Ishikawa (cell line): ENCODE measurements at regions not wholly inside any gene's neighbourhood (a gene's known extent, or its start where the extent isn't known, plus 50 kb on each side); places are given as distances from the start of the nearest gene placed in this dataset.

Experiments
- CEBPB ChIP-seq: IDR thresholded peaks from 2 replicates; pipeline ENCODE4 v1.6.1; 2012
- CREB1 ChIP-seq: IDR thresholded peaks from 2 replicates; pipeline ENCODE4 v1.6.1; 2012; ENCODE audit warnings: low read depth
- EGR1 ChIP-seq: IDR thresholded peaks from 2 replicates; pipeline ENCODE4 v1.6.1; 2012
- EP300 ChIP-seq: IDR thresholded peaks from 2 replicates; pipeline ENCODE4 v1.6.1; 2012; ENCODE audit warnings: borderline replicate concordance
- FOXM1 ChIP-seq: IDR thresholded peaks from 2 replicates; pipeline ENCODE4 v1.6.1; 2012; ENCODE audit warnings: low read depth, borderline replicate concordance
- NFIC ChIP-seq: IDR thresholded peaks from 2 replicates; pipeline ENCODE4 v1.6.1; 2012
- RAD21 ChIP-seq: IDR thresholded peaks from 2 replicates; pipeline ENCODE4 v1.6.1; 2012; ENCODE audit warnings: low read depth
- TAF1 ChIP-seq: IDR thresholded peaks from 2 replicates; pipeline ENCODE4 v1.6.1; 2012; ENCODE audit warnings: low read depth, mild to moderate bottlenecking
- TCF12 ChIP-seq: IDR thresholded peaks from 2 replicates; pipeline ENCODE4 v1.6.1; 2012; ENCODE audit warnings: low read depth
- TEAD4 ChIP-seq: IDR thresholded peaks from 2 replicates; pipeline ENCODE4 v1.6.1; 2012
- YY1 ChIP-seq: IDR thresholded peaks from 2 replicates; pipeline ENCODE4 v1.6.1; 2012; ENCODE audit warnings: low read depth
- ZBTB7A ChIP-seq: IDR thresholded peaks from 2 replicates; pipeline ENCODE4 v1.6.1; 2012; ENCODE audit warnings: low read depth
- TF ChIP-seq, protein P1 (sequence below): IDR thresholded peaks from 2 replicates; pipeline ENCODE4 v1.6.1; 2012
- TF ChIP-seq, protein P2 (sequence below): IDR thresholded peaks from 2 replicates; pipeline ENCODE4 v1.6.1; 2012; ENCODE audit warnings: low read depth, mild to moderate bottlenecking
- TF ChIP-seq, protein P3 (sequence below): IDR thresholded peaks from 2 replicates; pipeline ENCODE4 v1.6.1; 2012

DNA sequence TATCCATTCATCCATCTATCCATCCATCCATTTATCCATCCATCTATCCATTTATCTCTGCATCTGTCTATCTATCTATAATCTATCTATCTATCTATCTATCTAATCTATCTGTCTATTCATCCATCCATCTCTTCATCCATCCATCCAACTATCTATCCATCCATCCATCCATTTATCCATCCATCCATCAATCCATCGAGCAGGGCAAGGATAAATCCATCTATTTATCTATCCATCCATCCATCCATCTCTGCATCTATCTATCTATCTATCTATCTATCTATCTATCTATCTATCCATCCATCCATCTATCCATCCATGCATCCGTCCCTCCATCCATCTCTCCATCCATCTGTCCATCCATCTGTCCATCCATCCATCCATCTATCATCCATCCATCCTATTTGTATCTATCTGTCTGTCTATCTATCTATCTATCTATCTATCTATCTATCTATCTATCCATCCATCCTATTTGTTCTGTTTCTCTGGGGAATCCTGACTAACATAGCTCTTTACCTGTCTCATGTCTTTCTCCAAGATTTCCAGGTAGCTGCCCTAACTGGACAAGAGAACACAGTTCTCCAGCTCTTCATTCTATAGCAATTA, 198.1 kb downstream of the FOXO1 start:
- TF ChIP-seq CEBPB = no peak
- TF ChIP-seq ZBTB7A = no peak
- TF ChIP-seq EP300 = no peak
- no peak for TF ChIP-seq FOXM1
- TF ChIP-seq RAD21 = no peak
- TF ChIP-seq, protein P1, sequence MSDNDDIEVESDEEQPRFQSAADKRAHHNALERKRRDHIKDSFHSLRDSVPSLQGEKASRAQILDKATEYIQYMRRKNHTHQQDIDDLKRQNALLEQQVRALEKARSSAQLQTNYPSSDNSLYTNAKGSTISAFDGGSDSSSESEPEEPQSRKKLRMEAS = no peak
- no peak for TF ChIP-seq NFIC
- no peak for TF ChIP-seq EGR1
- no peak for TF ChIP-seq TAF1
- TF ChIP-seq, protein P2, sequence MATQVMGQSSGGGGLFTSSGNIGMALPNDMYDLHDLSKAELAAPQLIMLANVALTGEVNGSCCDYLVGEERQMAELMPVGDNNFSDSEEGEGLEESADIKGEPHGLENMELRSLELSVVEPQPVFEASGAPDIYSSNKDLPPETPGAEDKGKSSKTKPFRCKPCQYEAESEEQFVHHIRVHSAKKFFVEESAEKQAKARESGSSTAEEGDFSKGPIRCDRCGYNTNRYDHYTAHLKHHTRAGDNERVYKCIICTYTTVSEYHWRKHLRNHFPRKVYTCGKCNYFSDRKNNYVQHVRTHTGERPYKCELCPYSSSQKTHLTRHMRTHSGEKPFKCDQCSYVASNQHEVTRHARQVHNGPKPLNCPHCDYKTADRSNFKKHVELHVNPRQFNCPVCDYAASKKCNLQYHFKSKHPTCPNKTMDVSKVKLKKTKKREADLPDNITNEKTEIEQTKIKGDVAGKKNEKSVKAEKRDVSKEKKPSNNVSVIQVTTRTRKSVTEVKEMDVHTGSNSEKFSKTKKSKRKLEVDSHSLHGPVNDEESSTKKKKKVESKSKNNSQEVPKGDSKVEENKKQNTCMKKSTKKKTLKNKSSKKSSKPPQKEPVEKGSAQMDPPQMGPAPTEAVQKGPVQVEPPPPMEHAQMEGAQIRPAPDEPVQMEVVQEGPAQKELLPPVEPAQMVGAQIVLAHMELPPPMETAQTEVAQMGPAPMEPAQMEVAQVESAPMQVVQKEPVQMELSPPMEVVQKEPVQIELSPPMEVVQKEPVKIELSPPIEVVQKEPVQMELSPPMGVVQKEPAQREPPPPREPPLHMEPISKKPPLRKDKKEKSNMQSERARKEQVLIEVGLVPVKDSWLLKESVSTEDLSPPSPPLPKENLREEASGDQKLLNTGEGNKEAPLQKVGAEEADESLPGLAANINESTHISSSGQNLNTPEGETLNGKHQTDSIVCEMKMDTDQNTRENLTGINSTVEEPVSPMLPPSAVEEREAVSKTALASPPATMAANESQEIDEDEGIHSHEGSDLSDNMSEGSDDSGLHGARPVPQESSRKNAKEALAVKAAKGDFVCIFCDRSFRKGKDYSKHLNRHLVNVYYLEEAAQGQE = no peak
- TF ChIP-seq TCF12 = no peak
- TF ChIP-seq YY1 = no peak
- no peak for TF ChIP-seq CREB1

DNA sequence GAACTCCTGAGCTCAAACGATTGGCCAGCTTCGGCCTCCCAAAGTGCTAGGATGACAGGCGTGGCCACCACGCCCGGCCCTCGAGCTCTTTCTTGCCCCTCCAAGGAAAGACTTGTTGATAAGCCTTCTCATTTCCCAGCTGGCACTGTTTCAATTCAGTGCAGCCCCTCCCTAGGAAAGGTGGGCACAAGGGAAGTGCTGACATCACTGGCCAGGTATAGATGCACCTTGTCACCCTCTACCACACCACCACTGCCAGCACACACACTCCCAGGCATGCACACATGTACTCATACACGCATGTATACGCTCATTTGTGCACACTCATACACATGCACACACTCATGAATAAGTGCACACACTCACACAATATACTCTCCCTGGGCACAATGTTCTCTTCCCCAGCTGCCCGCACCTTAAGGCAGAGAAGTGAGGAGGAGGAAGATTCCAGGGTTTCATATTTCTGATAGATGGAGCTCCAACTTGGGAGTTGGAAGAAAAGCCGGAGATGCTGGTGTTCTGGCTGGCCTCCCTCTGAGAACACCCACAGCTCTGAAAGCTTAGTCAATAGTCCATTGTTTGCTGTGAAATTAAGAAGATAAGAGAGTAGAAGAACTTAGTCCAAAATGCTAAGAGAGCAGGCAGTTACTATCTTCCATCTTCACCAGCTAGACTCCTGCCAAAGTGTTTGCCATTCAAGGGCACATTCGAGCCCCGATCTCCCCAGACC, 196.7 kb downstream of the FOXO1 start:
- TF ChIP-seq CREB1 = no peak
- TF ChIP-seq, protein P2 = no peak
- no peak for TF ChIP-seq RAD21
- TF ChIP-seq FOXM1 = no peak
- TF ChIP-seq YY1 = no peak
- no peak for TF ChIP-seq ZBTB7A
- TF ChIP-seq, protein P1 = no peak

DNA sequence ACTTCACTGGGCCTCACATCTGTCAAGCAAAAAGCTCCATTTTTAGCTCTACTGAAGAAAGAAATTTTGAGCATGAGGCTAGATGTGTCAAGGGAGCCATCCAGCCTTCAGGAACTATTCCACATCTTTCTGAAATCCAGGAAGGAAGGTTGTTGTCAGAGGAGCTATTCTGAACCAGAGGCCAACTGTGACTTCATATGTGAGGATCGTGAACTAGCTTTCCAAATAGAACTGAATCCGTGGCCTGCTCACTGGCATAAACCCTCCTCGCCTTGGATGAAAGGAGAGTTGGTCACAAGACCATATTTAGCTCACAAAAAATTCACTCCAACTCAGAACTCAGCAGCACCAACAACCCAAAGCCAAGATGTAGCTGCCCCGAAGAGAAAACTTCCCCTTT, 195.8 kb downstream of the FOXO1 start:
- TF ChIP-seq CEBPB = no peak

DNA sequence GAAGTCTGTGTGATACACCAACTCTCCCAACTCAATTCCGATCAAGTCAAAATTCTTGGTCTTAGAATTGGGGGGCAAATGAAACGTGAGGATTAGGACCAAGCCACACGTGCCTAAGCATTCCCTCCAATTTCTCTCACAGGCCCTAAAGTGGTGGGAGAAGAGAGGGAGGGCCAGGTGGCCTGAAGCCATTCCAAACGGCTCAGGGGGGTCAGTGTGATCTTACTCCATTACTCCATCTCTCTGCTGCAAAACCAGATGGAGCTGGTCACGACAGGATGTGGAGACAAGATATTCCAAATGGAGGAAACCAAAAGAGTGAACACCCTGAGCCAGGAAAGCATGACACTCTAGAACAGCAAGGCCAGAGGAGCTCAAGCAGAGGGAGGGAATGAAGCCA, 195.4 kb downstream of the FOXO1 start:
- TF ChIP-seq, protein P3, sequence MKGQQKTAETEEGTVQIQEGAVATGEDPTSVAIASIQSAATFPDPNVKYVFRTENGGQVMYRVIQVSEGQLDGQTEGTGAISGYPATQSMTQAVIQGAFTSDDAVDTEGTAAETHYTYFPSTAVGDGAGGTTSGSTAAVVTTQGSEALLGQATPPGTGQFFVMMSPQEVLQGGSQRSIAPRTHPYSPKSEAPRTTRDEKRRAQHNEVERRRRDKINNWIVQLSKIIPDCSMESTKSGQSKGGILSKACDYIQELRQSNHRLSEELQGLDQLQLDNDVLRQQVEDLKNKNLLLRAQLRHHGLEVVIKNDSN = no peak
- no peak for TF ChIP-seq EGR1
- TF ChIP-seq, protein P2 = no peak

DNA sequence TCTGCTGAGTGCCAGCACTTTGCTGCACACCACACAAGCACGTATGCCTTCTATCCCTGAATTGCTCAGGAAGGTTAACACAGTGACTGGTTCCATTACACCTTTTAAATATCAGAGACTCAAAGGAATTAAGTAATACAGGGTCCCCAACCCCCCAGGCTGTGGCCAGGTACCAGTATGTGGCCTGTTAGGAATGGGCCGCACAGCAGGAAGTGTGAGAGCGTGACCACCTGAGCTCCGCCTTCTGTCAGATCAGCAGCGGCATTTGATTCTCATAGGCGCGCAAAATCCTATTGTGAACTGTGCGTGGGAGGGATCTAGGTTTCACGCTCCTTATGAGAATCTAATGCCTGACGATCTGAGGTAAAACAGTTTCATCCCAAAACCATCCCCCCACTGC, 194.5 kb downstream of the FOXO1 start:
- TF ChIP-seq EP300 (no peak), ZBTB7A (no peak), NFIC (no peak), YY1 (no peak), TCF12 (no peak), FOXM1 (no peak), EGR1 (no peak), CEBPB (no peak), RAD21 (no peak), TAF1 (no peak), TEAD4 (no peak), CREB1 (no peak)
- TF ChIP-seq, protein P2 = no peak
- TF ChIP-seq, protein P1 = no peak
- TF ChIP-seq, protein P3 = no peak
